Caco-2 (cell line): ENCODE measurements at regions not wholly inside any gene's neighbourhood (a gene's known extent, or its start where the extent isn't known, plus 50 kb on each side); places are given as distances from the start of the nearest gene placed in this dataset.

Source experiments
- BruUV-seq: library from RNA; stranded (reverse); fragments of 400-500 nt; replicated peaks from 2 replicates; lab custom pipeline; 2021; lab: Mats Ljungman, UMichigan
- CTCF ChIA-PET: fragments of 300-600 bp; sonication (Branson Sonifier 250); formaldehyde crosslinking; loops from one replicate; lab custom pipeline; 2022; ENCODE audit warnings: antibody characterized with exemption; lab: Charles Lee
- POLR2A ChIA-PET: fragments of 300-600 bp; sonication (Branson Sonifier 250); formaldehyde crosslinking; loops from one replicate; lab custom pipeline; 2022; ENCODE audit warnings: antibody characterized with exemption; lab: Charles Lee
- DNase-seq, 2 experiments: peaks; one replicate each; pipeline versions ENCODE4 v3.0.0 to v3.0.0-alpha.2; 2020 to 2022
- H3K27me3 ChIP-seq: replicated peaks from 2 replicates; pipeline ENCODE4 v1.6.0; 2011; ENCODE audit warnings: low read length; ENCODE audit not compliant: control insufficient read depth, insufficient read depth
- H3K36me3 ChIP-seq: 2 replicates; pipeline ENCODE4 v1.5.1; 2011; ENCODE audit warnings: low read length; ENCODE audit not compliant: control insufficient read depth, insufficient read depth
- H3K4me1 ChIP-seq: fragments of 250-450 bp; sonication (Bioruptor Pico); 2 replicates; pipeline ENCODE4 v1.5.1; 2020; ENCODE audit warnings: mild to moderate bottlenecking
- H3K4me3 ChIP-seq: 2 replicates; pipeline ENCODE4 v1.5.1; 2011; ENCODE audit warnings: low read depth, mild to moderate bottlenecking, control low read depth, low read length
- H3K9me3 ChIP-seq: fragments of 250-450 bp; sonication (Bioruptor Pico); 2 replicates; pipeline ENCODE4 v1.5.1; 2020; ENCODE audit warnings: mild to moderate bottlenecking, moderate library complexity
- H3K27ac Mint-ChIP-seq: one replicate; pipeline ENCODE4 v1.8.0; 2022; ENCODE audit warnings: mixed read lengths; ENCODE audit not compliant: unreplicated experiment
- H3K27me3 Mint-ChIP-seq: one replicate; pipeline ENCODE4 v1.8.0; 2022; ENCODE audit warnings: mixed read lengths; ENCODE audit not compliant: insufficient read depth, unreplicated experiment
- H3K36me3 Mint-ChIP-seq: one replicate; pipeline ENCODE4 v1.8.0; 2022; ENCODE audit warnings: mild to moderate bottlenecking, mixed read lengths; ENCODE audit not compliant: insufficient read depth, unreplicated experiment
- H3K4me1 Mint-ChIP-seq: one replicate; pipeline ENCODE4 v1.8.0; 2022; ENCODE audit warnings: low read depth, mixed read lengths; ENCODE audit not compliant: unreplicated experiment
- H3K4me3 Mint-ChIP-seq: one replicate; pipeline ENCODE4 v1.8.0; 2022; ENCODE audit warnings: mild to moderate bottlenecking, moderate library complexity, mixed read lengths; ENCODE audit not compliant: unreplicated experiment
- H3K9me3 Mint-ChIP-seq: one replicate; pipeline ENCODE4 v1.8.0; 2022; ENCODE audit warnings: mixed read lengths; ENCODE audit not compliant: unreplicated experiment
- intact Hi-C: fragments of 100-400 bp; cut with micrococcal nuclease; formaldehyde crosslinking; loops from one replicate; pipeline ENCODE4 v1.10.0; 2022; ENCODE audit not compliant: unreplicated experiment
- TF ChIP-seq, protein P1 (sequence below), 2 experiments: fragments of 200-600 bp in 1 of 2; IDR thresholded peaks; 1 replicate in 1 of 2; 2 replicates in 1 of 2; pipeline versions ENCODE4 v1.5.1 to v1.8.0; 2011 to 2022; ENCODE audit warnings: antibody characterized with exemption in 1 of 2, control low read depth in 1 of 2, inconsistent platforms in 1 of 2, low read depth in 1 of 2, low read length in 1 of 2, mild to moderate bottlenecking in 1 of 2, moderate library complexity in 1 of 2; ENCODE audit not compliant: insufficient read depth in 1 of 2, severe bottlenecking in 1 of 2, unreplicated experiment in 1 of 2

DNA sequence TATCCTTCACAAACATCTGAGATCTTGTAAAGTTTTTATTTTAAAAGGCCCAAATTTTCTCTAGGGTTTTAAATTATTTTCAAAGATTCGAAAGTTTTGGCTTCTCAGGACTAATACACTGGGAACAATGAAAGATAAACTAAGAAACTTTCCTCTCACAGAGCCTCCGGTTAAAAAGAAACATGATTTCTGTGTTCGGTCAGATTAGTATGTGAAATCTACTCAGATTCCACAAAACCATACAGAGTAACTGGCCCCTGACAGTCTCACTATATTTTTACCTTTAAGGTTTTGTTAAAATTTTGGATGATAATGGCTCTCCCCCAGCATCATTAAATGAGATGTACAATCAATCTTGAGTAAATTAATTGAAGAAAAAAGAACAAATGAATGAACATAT lies 471.0 kb downstream of the COL12A1 start:
- Mint-ChIP-seq H3K27ac (no peak overlapping the region), H3K4me1 (no peaks in the 10 kb centered on the region), H3K4me3 (no peak overlapping the region), H3K27me3 (peaks cover 2% of the 10 kb centered on the region), H3K9me3 (peaks cover 9% of the 10 kb centered on the region), H3K36me3 (no peaks in the 10 kb centered on the region)
- H3K27me3 ChIP-seq, result no peaks in the 10 kb centered on the region
- no peak for DNase-seq
- H3K4me3 ChIP-seq, result no peak overlapping the region
- H3K36me3 ChIP-seq, result no peaks in the 10 kb centered on the region
- intact Hi-C loops, result no loop called here
- ChIA-PET CTCF (no interaction called here), POLR2A (no interaction called here)
- H3K9me3 ChIP-seq, result no peaks in the 10 kb centered on the region
- TF ChIP-seq, protein P1, sequence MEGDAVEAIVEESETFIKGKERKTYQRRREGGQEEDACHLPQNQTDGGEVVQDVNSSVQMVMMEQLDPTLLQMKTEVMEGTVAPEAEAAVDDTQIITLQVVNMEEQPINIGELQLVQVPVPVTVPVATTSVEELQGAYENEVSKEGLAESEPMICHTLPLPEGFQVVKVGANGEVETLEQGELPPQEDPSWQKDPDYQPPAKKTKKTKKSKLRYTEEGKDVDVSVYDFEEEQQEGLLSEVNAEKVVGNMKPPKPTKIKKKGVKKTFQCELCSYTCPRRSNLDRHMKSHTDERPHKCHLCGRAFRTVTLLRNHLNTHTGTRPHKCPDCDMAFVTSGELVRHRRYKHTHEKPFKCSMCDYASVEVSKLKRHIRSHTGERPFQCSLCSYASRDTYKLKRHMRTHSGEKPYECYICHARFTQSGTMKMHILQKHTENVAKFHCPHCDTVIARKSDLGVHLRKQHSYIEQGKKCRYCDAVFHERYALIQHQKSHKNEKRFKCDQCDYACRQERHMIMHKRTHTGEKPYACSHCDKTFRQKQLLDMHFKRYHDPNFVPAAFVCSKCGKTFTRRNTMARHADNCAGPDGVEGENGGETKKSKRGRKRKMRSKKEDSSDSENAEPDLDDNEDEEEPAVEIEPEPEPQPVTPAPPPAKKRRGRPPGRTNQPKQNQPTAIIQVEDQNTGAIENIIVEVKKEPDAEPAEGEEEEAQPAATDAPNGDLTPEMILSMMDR (IDR thresholded peaks at IDR 0.05; ENCODE audit: insufficient read depth in 1 of 2, low read depth in 1 of 2, low read length in 1 of 2, severe bottlenecking in 1 of 2, unreplicated experiment in 1 of 2), result no peak
- BruUV-seq, result no TSS peak
- no peaks in the 10 kb centered on the region for H3K4me1 ChIP-seq

DNA sequence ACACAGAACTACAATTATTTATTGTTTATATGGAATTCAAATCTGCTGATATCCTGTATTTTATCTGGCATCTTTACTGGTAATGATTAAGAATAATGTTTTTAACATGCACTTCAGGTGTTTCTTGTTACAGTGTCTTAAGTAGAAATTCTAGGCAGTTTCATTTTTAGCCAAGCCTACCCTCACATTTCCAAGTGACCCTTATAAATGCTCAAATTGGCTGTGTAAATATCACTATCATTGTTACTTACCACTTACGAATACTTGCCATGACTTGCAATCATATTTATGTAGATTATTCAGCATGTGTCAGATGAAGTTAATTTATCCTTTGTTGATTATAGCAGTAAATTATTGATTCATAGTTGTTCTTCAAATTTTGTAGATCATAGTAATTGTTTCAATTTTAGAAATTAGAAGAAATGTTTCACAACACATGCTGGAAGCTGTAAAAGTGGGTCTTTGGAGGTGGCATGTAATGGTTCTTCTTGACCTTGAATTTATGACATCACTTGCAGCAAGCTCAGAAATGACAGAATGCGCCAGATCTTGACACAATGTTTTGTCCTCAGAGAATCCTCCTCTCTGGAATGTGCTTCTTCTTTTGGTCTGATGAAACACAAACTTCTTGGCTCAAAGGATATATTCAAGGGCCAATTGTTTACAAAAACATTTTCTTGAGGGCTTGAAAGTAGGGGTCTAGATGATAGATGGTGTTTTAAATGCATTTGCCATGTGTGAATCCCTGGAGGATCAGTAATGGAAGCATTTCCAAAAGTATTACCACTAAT lies 471.8 kb downstream of the COL12A1 start:
- H3K27ac Mint-ChIP-seq, result no peak overlapping the region
- POLR2A ChIA-PET, result no interaction called here
- intact Hi-C loops, result no loop called here

DNA sequence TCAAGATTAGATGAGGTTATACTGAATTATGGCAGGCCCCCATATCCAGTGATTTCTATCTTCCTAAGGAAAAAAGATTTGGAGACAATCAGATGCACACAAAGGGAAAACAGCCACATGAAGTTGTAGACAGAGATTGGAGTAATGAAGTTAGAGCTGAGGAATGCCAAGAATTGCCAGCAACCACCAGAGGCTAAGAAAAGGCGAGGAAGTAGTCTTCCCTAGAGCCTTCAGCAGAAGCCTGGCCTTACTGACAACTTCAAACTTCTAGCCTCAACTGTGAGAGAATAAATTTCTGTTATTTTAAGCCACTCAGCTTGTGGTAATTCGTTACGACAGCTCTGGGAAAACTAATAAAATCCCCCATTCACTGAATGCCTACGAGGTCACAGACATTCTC lies 473.9 kb downstream of the COL12A1 start:
- intact Hi-C loops, result no loop called here
- Mint-ChIP-seq H3K27me3 (no peaks in the 10 kb centered on the region), H3K4me1 (no peaks in the 10 kb centered on the region), H3K27ac (no peak overlapping the region), H3K9me3 (peaks cover 9% of the 10 kb centered on the region), H3K36me3 (no peaks in the 10 kb centered on the region), H3K4me3 (no peak overlapping the region)
- no TSS peak for BruUV-seq
- H3K27me3 ChIP-seq, result no peaks in the 10 kb centered on the region
- H3K36me3 ChIP-seq, result no peaks in the 10 kb centered on the region
- H3K4me3 ChIP-seq, result no peak overlapping the region
- H3K9me3 ChIP-seq, result no peaks in the 10 kb centered on the region
- no peaks in the 10 kb centered on the region for H3K4me1 ChIP-seq
- TF ChIP-seq, protein P1 (IDR thresholded peaks at IDR 0.05; ENCODE audit: insufficient read depth in 1 of 2, low read depth in 1 of 2, low read length in 1 of 2, severe bottlenecking in 1 of 2, unreplicated experiment in 1 of 2), result no peak
- CTCF ChIA-PET, result no interaction called here
- DNase-seq, result no peak
- POLR2A ChIA-PET, result no interaction called here

More for the DNA sequence above, 471.8 kb downstream of the COL12A1 start:
- H3K4me1 Mint-ChIP-seq, result no peaks in the 10 kb centered on the region
- no peaks in the 10 kb centered on the region for H3K27me3 Mint-ChIP-seq
- Histone ChIP-seq H3K4me1 (no peaks in the 10 kb centered on the region), H3K27me3 (no peaks in the 10 kb centered on the region), H3K4me3 (no peak overlapping the region), H3K9me3 (no peaks in the 10 kb centered on the region), H3K36me3 (no peaks in the 10 kb centered on the region)
- CTCF ChIA-PET, result no interaction called here
- TF ChIP-seq, protein P1 (IDR thresholded peaks at IDR 0.05; ENCODE audit: insufficient read depth in 1 of 2, low read depth in 1 of 2, low read length in 1 of 2, severe bottlenecking in 1 of 2, unreplicated experiment in 1 of 2), result no peak
- peaks cover 9% of the 10 kb centered on the region for H3K9me3 Mint-ChIP-seq
- BruUV-seq, result no TSS peak
- no peak for DNase-seq
- H3K36me3 Mint-ChIP-seq, result no peaks in the 10 kb centered on the region
- no peak overlapping the region for H3K4me3 Mint-ChIP-seq
